Daoy (cell line): ENCODE measurements at regions not wholly inside any gene's neighbourhood (a gene's known extent, or its start where the extent isn't known, plus 50 kb on each side); places are given as distances from the start of the nearest gene placed in this dataset.
"Not testable (repeated sequence)": the region's sequence is repeated elsewhere in the genome, so short reads cannot be mapped to it uniquely, and the experiment has no call there.

Experiments used
- DNase-seq: peaks from one replicate; pipeline ENCODE4 v3.0.0-alpha.2; 2015; ENCODE audit warnings: low read depth

- no peak for DNase-seq
Observed at GRCh38 chr13:93017493-93018112, 209.0 kb upstream of the GPC6 start.

- no peak for DNase-seq
Observed at GRCh38 chr13:93023929-93024328, 202.7 kb upstream of the GPC6 start.

- no peak for DNase-seq
Observed at GRCh38 chr13:93025984-93026383, 200.6 kb upstream of the GPC6 start.

GRCh38 chr13:93029536-93029935, 197.1 kb upstream of the GPC6 start:
- no peak for DNase-seq

GRCh38 chr13:93036380-93036779, 190.2 kb upstream of the GPC6 start:
- DNase-seq = no peak

- no peak for DNase-seq
Observed at GRCh38 chr13:93037780-93038179, 188.8 kb upstream of the GPC6 start.

GRCh38 chr13:93038187-93038586, 188.4 kb upstream of the GPC6 start:
- DNase-seq = no peak

- no peak for DNase-seq
Observed at GRCh38 chr13:93039131-93039530, 187.5 kb upstream of the GPC6 start.

- not testable (repeated sequence) for DNase-seq
Observed at GRCh38 chr13:93041566-93041965, 185.0 kb upstream of the GPC6 start.

GRCh38 chr13:93045836-93046235, 180.8 kb upstream of the GPC6 start:
- no peak for DNase-seq

GRCh38 chr13:93055233-93055632, 171.4 kb upstream of the GPC6 start:
- DNase-seq = no peak

GRCh38 chr13:93058301-93058700, 168.3 kb upstream of the GPC6 start:
- no peak for DNase-seq

GRCh38 chr13:93060144-93060543, 166.5 kb upstream of the GPC6 start:
- DNase-seq = no peak

GRCh38 chr13:93066187-93066586, 160.4 kb upstream of the GPC6 start:
- peak; percentile 11 for DNase-seq

GRCh38 chr13:93079294-93079693, 147.3 kb upstream of the GPC6 start:
- no peak for DNase-seq

- DNase-seq = no peak
Observed at GRCh38 chr13:93080166-93080565, 146.4 kb upstream of the GPC6 start.

- DNase-seq = peak; percentile 15
Observed at GRCh38 chr13:93080587-93080986, 146.0 kb upstream of the GPC6 start.

- DNase-seq = no peak
Observed at GRCh38 chr13:93086329-93086728, 140.3 kb upstream of the GPC6 start.

- no peak for DNase-seq
Observed at GRCh38 chr13:93098972-93099371, 127.6 kb upstream of the GPC6 start.

- no peak for DNase-seq
Observed at GRCh38 chr13:93101226-93101734, 125.3 kb upstream of the GPC6 start.

GRCh38 chr13:93104270-93104669, 122.3 kb upstream of the GPC6 start:
- DNase-seq = no peak

- DNase-seq = no peak
Observed at GRCh38 chr13:93108111-93108601, 118.5 kb upstream of the GPC6 start.

GRCh38 chr13:93116809-93117208, 109.8 kb upstream of the GPC6 start:
- no peak for DNase-seq

GRCh38 chr13:93118081-93118615, 108.5 kb upstream of the GPC6 start:
- DNase-seq = no peak
